Mesenchymal stem cell (in vitro differentiated cells and primary cell): ENCODE measurements at regions not wholly inside any gene's neighbourhood (a gene's known extent, or its start where the extent isn't known, plus 50 kb on each side); places are given as distances from the start of the nearest gene placed in this dataset.

Experiments
- DNase-seq: peaks from one replicate; pipeline ENCODE4 v3.0.0-alpha.2; 2013
- H2AFZ ChIP-seq: one replicate; pipeline ENCODE4 v1.6.1; 2013; ENCODE audit warnings: low read depth, mild to moderate bottlenecking, control low read depth, inconsistent platforms, low read length, moderate library complexity
- H2AK5ac ChIP-seq: 2 replicates; pipeline ENCODE4 v1.6.1; 2013; ENCODE audit warnings: low read length, moderate library complexity, mild to moderate bottlenecking, inconsistent platforms; ENCODE audit not compliant: severe bottlenecking
- H2BK120ac ChIP-seq: one replicate; pipeline ENCODE4 v1.6.1; 2013; ENCODE audit warnings: low read depth, mild to moderate bottlenecking, inconsistent platforms, low read length, moderate library complexity
- H2BK12ac ChIP-seq, 2 experiments: one replicate each; pipeline ENCODE4 v1.6.1; 2013; ENCODE audit warnings: inconsistent platforms in 2 of 2, low read length in 2 of 2, mild to moderate bottlenecking in 2 of 2, moderate library complexity in 2 of 2, control low read depth in 1 of 2
- H2BK15ac ChIP-seq: one replicate; pipeline ENCODE4 v1.6.1; 2013; ENCODE audit warnings: mild to moderate bottlenecking, low read depth, inconsistent platforms; ENCODE audit not compliant: poor library complexity, severe bottlenecking
- H2BK5ac ChIP-seq: 2 replicates; pipeline ENCODE4 v1.6.1; 2013; ENCODE audit warnings: low read depth, mild to moderate bottlenecking, low read length, control low read depth, inconsistent platforms; ENCODE audit not compliant: poor library complexity, severe bottlenecking
- H3K14ac ChIP-seq, 2 experiments: one replicate each; pipeline ENCODE4 v1.6.1; 2013; ENCODE audit warnings: inconsistent platforms in 2 of 2, low read length in 2 of 2, control low read depth in 1 of 2, mild to moderate bottlenecking in 1 of 2, moderate library complexity in 1 of 2
- H3K18ac ChIP-seq, 2 experiments: one replicate each; pipeline ENCODE4 v1.6.1; 2013; ENCODE audit warnings: inconsistent platforms in 2 of 2, low read length in 2 of 2, control low read depth in 1 of 2, low read depth in 1 of 2, mild to moderate bottlenecking in 1 of 2
- H3K23ac ChIP-seq, 2 experiments: one replicate each; pipeline ENCODE4 v1.6.1; 2013; ENCODE audit warnings: inconsistent platforms in 2 of 2, low read length in 2 of 2, mild to moderate bottlenecking in 2 of 2, moderate library complexity in 2 of 2, control low read depth in 1 of 2
- H3K27ac ChIP-seq: 2 replicates; pipeline ENCODE4 v1.5.1; 2013; ENCODE audit warnings: mild to moderate bottlenecking, moderate library complexity, low read length, control low read depth, inconsistent platforms; ENCODE audit not compliant: poor library complexity, severe bottlenecking
- H3K27me3 ChIP-seq, 2 experiments: 2 replicates each; pipeline versions ENCODE4 v1.6.1 to v1.7.0; 2013; ENCODE audit warnings: low read length in 2 of 2, mild to moderate bottlenecking in 2 of 2, moderate library complexity in 2 of 2, control low read depth in 1 of 2, inconsistent platforms in 1 of 2; ENCODE audit not compliant: control insufficient read depth in 1 of 2, insufficient read depth in 1 of 2
- H3K36me3 ChIP-seq, 2 experiments: 2 replicates each; pipeline versions ENCODE4 v1.6.1 to v1.7.0; 2013; ENCODE audit warnings: low read length in 2 of 2, control low read depth in 1 of 2, inconsistent platforms in 1 of 2, low read depth in 1 of 2, mild to moderate bottlenecking in 1 of 2; ENCODE audit not compliant: insufficient read depth in 2 of 2, control insufficient read depth in 1 of 2
- H3K4ac ChIP-seq, 2 experiments: one replicate each; pipeline ENCODE4 v1.6.1; 2013; ENCODE audit warnings: inconsistent platforms in 2 of 2, low read length in 2 of 2, mild to moderate bottlenecking in 2 of 2, moderate library complexity in 2 of 2, control low read depth in 1 of 2, low read depth in 1 of 2
- H3K4me1 ChIP-seq: 2 replicates; pipeline ENCODE4 v1.6.1; 2013; ENCODE audit warnings: low read depth, low read length, control low read depth; ENCODE audit not compliant: control insufficient read depth, insufficient read depth
- H3K4me2 ChIP-seq: 2 replicates; pipeline ENCODE4 v1.6.1; 2013; ENCODE audit warnings: low read length, mild to moderate bottlenecking, inconsistent platforms; ENCODE audit not compliant: poor library complexity, severe bottlenecking
- H3K4me3 ChIP-seq, 2 experiments: 2 replicates each; pipeline versions ENCODE4 v1.5.1 to v1.7.0; 2013; ENCODE audit warnings: low read length in 2 of 2, mild to moderate bottlenecking in 2 of 2, control low read depth in 1 of 2, low read depth in 1 of 2; ENCODE audit not compliant: insufficient read depth in 1 of 2
- H3K79me1 ChIP-seq: replicated peaks from 2 replicates; pipeline ENCODE4 v1.6.1; 2013; ENCODE audit warnings: mild to moderate bottlenecking, control low read depth, low read length, inconsistent platforms; ENCODE audit not compliant: poor library complexity, severe bottlenecking
- H3K9ac ChIP-seq: 2 replicates; pipeline ENCODE4 v1.7.0; 2013; ENCODE audit warnings: mild to moderate bottlenecking, low read length, moderate library complexity
- H3K9me3 ChIP-seq: 2 replicates; pipeline ENCODE4 v1.7.0; 2013; ENCODE audit warnings: mild to moderate bottlenecking, low read length; ENCODE audit not compliant: control insufficient read depth
- H4K8ac ChIP-seq: one replicate; pipeline ENCODE4 v1.6.1; 2013; ENCODE audit warnings: inconsistent platforms, mild to moderate bottlenecking, low read length, moderate library complexity
- H4K91ac ChIP-seq: one replicate; pipeline ENCODE4 v1.6.1; 2013; ENCODE audit warnings: mild to moderate bottlenecking, low read length, inconsistent platforms
- WGBS: methylation state at CpG from one replicate; pipeline ENCODE4 v1.1.7; 2013; ENCODE audit warnings: mixed read lengths; 5-methylcytosine and 5-hydroxymethylcytosine counted together

DNA sequence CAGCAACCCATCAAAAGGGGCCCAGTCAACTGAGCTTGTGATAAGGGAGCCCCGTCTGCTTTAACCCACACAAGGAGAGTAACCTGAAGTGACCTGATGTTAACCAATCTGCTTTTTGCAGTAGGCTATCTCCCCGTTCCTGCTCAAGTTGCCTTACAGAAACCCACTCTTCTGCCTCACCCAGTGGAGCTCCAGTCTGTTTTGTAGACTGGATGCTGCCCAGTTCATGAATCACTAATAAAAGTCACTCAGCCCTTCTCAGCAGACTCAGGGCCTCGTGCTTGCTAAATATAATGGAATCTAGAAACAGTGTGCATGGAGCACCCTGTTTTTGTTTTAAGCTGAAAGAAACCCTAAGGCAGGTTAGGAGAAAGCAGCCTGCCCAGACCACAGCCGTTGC is 312.3 kb downstream of the FBXW7 start:
- no peak for DNase-seq
- no peaks in the 10 kb centered on the region for H3K36me3 ChIP-seq
- no peaks in the 10 kb centered on the region for H3K27me3 ChIP-seq
- H3K9ac ChIP-seq: no peak overlapping the region
- no peak overlapping the region for H2BK5ac ChIP-seq
- H3K23ac ChIP-seq: no peak overlapping the region
- H2AFZ ChIP-seq: no peak overlapping the region
- no peak overlapping the region for H2BK120ac ChIP-seq
- no peak overlapping the region for H3K14ac ChIP-seq
- no peak overlapping the region for H3K4ac ChIP-seq
- 95% methylated on average over 4 of the region's 4 CpGs for WGBS
- peaks cover 1% of the 10 kb centered on the region for H3K4me1 ChIP-seq
- H3K79me1 ChIP-seq: no peaks in the 10 kb centered on the region
- H4K91ac ChIP-seq: no peak overlapping the region
- no peak overlapping the region for H2AK5ac ChIP-seq
- no peak overlapping the region for H3K27ac ChIP-seq
- H3K4me2 ChIP-seq: no peak overlapping the region
- H3K4me3 ChIP-seq: no peak overlapping the region
- H2BK12ac ChIP-seq: no peak overlapping the region
- H3K9me3 ChIP-seq: peaks cover 5% of the 10 kb centered on the region
- H4K8ac ChIP-seq: no peak overlapping the region
- no peak overlapping the region for H2BK15ac ChIP-seq
- no peak overlapping the region for H3K18ac ChIP-seq

DNA sequence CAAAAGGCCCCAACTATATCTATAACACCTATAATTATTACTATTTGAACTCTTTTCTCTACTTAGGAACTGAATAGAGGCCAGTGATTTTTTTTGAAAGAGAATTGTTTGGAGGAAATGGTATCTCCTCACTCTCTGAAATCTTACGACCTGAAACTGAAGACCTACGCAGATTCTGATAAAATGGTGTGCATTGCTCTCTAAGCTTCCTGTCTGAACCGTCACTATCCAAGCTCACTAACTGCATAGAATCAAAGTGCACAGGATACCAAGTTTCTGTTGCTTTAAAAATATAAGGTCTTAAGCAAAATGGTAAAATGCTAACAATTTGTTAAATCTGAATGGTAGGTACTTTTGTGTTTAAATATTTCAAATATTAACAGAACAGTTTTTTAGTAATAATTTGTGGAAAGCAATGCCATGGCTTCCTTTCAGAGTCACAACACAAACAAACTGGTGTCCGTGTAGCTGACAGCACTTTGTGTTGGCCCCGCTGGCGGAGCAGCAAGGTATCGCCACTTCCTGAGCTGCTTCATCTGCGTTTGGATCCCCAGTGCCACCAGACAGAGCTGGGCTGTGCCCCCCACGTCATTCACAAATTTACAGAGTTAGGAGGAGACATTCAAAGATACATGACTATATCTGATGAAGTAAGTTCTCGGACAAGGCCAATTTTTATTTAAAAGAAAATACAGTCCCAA is 313.9 kb downstream of the FBXW7 start:
- Histone ChIP-seq H2BK15ac (no peak overlapping the region), H2BK12ac (no peak overlapping the region), H3K23ac (no peak overlapping the region), H3K4ac (no peak overlapping the region), H3K79me1 (no peaks in the 10 kb centered on the region), H4K91ac (no peak overlapping the region), H3K4me3 (no peak overlapping the region), H4K8ac (no peak overlapping the region), H2AK5ac (no peak overlapping the region), H3K4me2 (no peak overlapping the region), H3K36me3 (no peaks in the 10 kb centered on the region), H3K14ac (no peak overlapping the region), H2AFZ (no peak overlapping the region), H2BK5ac (no peak overlapping the region), H3K27me3 (no peaks in the 10 kb centered on the region), H3K4me1 (no peaks in the 10 kb centered on the region), H3K27ac (no peak overlapping the region), H3K9ac (no peak overlapping the region), H3K9me3 (peaks cover 5% of the 10 kb centered on the region), H2BK120ac (no peak overlapping the region), H3K18ac (no peak overlapping the region)
- WGBS: 97% methylated on average over 7 of the region's 10 CpGs
- no peak for DNase-seq

GRCh38 chr4:152220201-152220666 is 315.7 kb downstream of the FBXW7 start:
- Histone ChIP-seq H3K9me3 (peaks cover 13% of the 10 kb centered on the region), H2BK12ac (no peak overlapping the region), H3K4me1 (no peaks in the 10 kb centered on the region), H2BK120ac (no peak overlapping the region), H4K8ac (no peak overlapping the region), H3K23ac (no peak overlapping the region), H2BK5ac (no peak overlapping the region), H2AFZ (no peak overlapping the region), H3K36me3 (no peaks in the 10 kb centered on the region), H2BK15ac (no peak overlapping the region), H4K91ac (no peak overlapping the region), H3K27ac (no peak overlapping the region), H3K4ac (no peak overlapping the region), H3K4me2 (no peak overlapping the region), H3K18ac (no peak overlapping the region), H2AK5ac (no peak overlapping the region), H3K4me3 (no peak overlapping the region), H3K27me3 (no peaks in the 10 kb centered on the region), H3K9ac (no peak overlapping the region), H3K14ac (no peak overlapping the region), H3K79me1 (no peaks in the 10 kb centered on the region)
- 83% methylated on average over 2 of the region's 2 CpGs for WGBS
- DNase-seq: no peak

- 85% methylated on average over 2 of the region's 4 CpGs for WGBS
- H2AFZ ChIP-seq: no peak overlapping the region
- no peak overlapping the region for H2BK12ac ChIP-seq
- no peaks in the 10 kb centered on the region for H3K27me3 ChIP-seq
- H4K8ac ChIP-seq: no peak overlapping the region
- H2BK5ac ChIP-seq: no peak overlapping the region
- no peak overlapping the region for H2AK5ac ChIP-seq
- H3K4ac ChIP-seq: no peak overlapping the region
- no peaks in the 10 kb centered on the region for H3K79me1 ChIP-seq
- H3K4me1 ChIP-seq: no peaks in the 10 kb centered on the region
- no peak overlapping the region for H3K18ac ChIP-seq
- no peak for DNase-seq
- H3K9ac ChIP-seq: no peak overlapping the region
- H2BK15ac ChIP-seq: no peak overlapping the region
- no peak overlapping the region for H3K4me2 ChIP-seq
- H3K4me3 ChIP-seq: no peak overlapping the region
- H3K36me3 ChIP-seq: no peaks in the 10 kb centered on the region
- no peak overlapping the region for H2BK120ac ChIP-seq
- H3K23ac ChIP-seq: no peak overlapping the region
- H4K91ac ChIP-seq: no peak overlapping the region
- no peak overlapping the region for H3K14ac ChIP-seq
- no peak overlapping the region for H3K27ac ChIP-seq
- peaks cover 28% of the 10 kb centered on the region for H3K9me3 ChIP-seq
Measured at GRCh38 chr4:152218576-152218975, 317.3 kb downstream of the FBXW7 start.
